ENCODE measurements at regions not wholly inside any gene's neighbourhood (a gene's known extent, or its start where the extent isn't known, plus 50 kb on each side); places are given as distances from the start of the nearest gene placed in this dataset.
A peak's percentile ranks its signal among the peaks of the same experiment; 100 is the strongest.

DNA sequence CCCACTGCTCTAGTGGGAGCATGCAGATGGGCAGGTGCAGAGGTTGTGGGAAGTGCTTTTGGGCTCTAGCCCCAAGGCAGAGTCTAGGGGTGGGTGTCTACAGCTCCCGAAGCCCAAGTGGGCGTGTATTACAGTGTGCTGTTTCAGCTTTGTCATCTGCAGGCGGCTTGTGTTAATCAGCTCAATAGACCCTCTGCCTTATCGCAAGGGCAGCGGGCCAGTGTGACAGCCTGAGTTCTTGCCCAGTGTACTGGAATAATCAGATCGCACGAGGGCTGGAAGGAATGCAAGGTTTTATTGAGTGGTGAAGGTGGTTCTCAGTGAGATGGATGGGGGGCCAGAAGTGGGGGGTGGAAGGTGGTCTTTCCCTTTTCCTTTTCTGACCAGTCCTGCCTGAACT lies 529.4 kb upstream of the AMOT start:
- Histone ChIP-seq H3K27me3 (ENCODE audit: insufficient read depth) (no peaks in the 10 kb centered on the region), H3K4me2 (no peak overlapping the region), H3K4me1 (ENCODE audit: insufficient read depth) (no peaks in the 10 kb centered on the region), H3K36me3 (ENCODE audit: insufficient read depth) (no peaks in the 10 kb centered on the region), H2AFZ (no peak overlapping the region), H4K20me1 (replicated peaks; ENCODE audit: insufficient read depth) (no peaks in the 10 kb centered on the region), H3K79me2 (replicated peaks; ENCODE audit: insufficient read depth) (no peaks in the 10 kb centered on the region), H3K27ac (ENCODE audit: low read depth) (no peak overlapping the region), H3K4me3 (no peak overlapping the region), H3K9me2 (ENCODE audit: insufficient read depth) (no peaks in the 10 kb centered on the region), H3F3A (replicated peaks; ENCODE audit: low read depth) (no peaks in the 10 kb centered on the region)
- Mint-ChIP-seq H3K9me3 (peaks cover 6% of the 10 kb centered on the region; the same call in 2 of the 3 replicates), H3K27me3 (ENCODE audit: insufficient read depth, low read depth, poor library complexity) (no peaks in the 10 kb centered on the region), H3K4me1 (no peaks in the 10 kb centered on the region), H3K4me3 (no peak overlapping the region), H3K36me3 (ENCODE audit: low read depth) (peaks cover 2% of the 10 kb centered on the region; the same call in 1 of the 3 replicates), H3K27ac (no peak overlapping the region)
- ATAC-seq (no peak), DNase-seq (ENCODE audit: low spot score) (peak; percentile 2)
- TF ChIP-seq, protein P1, sequence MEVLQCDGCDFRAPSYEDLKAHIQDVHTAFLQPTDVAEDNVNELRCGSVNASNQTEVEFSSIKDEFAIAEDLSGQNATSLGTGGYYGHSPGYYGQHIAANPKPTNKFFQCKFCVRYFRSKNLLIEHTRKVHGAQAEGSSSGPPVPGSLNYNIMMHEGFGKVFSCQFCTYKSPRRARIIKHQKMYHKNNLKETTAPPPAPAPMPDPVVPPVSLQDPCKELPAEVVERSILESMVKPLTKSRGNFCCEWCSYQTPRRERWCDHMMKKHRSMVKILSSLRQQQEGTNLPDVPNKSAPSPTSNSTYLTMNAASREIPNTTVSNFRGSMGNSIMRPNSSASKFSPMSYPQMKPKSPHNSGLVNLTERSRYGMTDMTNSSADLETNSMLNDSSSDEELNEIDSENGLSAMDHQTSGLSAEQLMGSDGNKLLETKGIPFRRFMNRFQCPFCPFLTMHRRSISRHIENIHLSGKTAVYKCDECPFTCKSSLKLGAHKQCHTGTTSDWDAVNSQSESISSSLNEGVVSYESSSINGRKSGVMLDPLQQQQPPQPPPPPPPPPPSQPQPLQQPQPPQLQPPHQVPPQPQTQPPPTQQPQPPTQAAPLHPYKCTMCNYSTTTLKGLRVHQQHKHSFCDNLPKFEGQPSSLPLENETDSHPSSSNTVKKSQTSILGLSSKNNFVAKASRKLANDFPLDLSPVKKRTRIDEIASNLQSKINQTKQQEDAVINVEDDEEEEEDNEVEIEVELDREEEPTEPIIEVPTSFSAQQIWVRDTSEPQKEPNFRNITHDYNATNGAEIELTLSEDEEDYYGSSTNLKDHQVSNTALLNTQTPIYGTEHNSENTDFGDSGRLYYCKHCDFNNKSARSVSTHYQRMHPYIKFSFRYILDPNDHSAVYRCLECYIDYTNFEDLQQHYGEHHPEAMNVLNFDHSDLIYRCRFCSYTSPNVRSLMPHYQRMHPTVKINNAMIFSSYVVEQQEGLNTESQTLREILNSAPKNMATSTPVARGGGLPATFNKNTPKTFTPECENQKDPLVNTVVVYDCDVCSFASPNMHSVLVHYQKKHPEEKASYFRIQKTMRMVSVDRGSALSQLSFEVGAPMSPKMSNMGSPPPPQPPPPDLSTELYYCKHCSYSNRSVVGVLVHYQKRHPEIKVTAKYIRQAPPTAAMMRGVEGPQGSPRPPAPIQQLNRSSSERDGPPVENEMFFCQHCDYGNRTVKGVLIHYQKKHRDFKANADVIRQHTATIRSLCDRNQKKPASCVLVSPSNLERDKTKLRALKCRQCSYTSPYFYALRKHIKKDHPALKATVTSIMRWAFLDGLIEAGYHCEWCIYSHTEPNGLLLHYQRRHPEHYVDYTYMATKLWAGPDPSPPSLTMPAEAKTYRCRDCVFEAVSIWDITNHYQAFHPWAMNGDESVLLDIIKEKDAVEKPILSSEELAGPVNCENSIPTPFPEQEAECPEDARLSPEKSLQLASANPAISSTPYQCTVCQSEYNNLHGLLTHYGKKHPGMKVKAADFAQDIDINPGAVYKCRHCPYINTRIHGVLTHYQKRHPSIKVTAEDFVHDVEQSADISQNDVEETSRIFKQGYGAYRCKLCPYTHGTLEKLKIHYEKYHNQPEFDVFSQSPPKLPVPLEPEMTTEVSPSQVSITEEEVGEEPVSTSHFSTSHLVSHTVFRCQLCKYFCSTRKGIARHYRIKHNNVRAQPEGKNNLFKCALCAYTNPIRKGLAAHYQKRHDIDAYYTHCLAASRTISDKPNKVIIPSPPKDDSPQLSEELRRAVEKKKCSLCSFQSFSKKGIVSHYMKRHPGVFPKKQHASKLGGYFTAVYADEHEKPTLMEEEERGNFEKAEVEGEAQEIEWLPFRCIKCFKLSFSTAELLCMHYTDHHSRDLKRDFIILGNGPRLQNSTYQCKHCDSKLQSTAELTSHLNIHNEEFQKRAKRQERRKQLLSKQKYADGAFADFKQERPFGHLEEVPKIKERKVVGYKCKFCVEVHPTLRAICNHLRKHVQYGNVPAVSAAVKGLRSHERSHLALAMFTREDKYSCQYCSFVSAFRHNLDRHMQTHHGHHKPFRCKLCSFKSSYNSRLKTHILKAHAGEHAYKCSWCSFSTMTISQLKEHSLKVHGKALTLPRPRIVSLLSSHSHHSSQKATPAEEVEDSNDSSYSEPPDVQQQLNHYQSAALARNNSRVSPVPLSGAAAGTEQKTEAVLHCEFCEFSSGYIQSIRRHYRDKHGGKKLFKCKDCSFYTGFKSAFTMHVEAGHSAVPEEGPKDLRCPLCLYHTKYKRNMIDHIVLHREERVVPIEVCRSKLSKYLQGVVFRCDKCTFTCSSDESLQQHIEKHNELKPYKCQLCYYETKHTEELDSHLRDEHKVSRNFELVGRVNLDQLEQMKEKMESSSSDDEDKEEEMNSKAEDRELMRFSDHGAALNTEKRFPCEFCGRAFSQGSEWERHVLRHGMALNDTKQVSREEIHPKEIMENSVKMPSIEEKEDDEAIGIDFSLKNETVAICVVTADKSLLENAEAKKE (CRISPR knock-in tag; IDR thresholded peaks at IDR 0.05), result no peak

DNA sequence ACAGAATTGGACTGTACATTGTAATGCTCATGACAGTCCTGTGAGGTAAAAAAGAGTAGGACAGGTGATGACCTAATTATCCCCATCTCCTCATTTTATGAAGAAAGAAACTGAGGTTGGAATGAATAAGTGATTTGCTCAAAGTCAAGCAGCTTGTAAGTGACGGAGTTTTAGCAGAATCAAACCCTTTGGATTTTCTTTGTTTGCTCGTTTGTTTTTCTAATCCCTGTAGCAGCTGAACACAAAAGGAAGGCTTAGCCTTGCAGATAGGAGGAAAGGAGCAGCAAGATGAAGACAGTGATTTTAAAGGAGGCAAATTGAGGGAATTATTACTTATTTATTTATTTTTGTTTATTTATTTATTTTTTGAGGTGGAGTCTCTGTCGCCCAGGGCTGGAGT lies 528.4 kb upstream of the AMOT start:
- no peak overlapping the region for H3K4me3 Mint-ChIP-seq
- no peaks in the 10 kb centered on the region for H3K4me1 Mint-ChIP-seq
- TF ChIP-seq JUNB (IDR thresholded peaks at IDR 0.05; ENCODE audit: unreplicated experiment) (no peak), EZH2 (IDR thresholded peaks at IDR 0.05; ENCODE audit: low read depth, unreplicated experiment) (no peak), POLR2AphosphoS5 (IDR thresholded peaks at IDR 0.05; ENCODE audit: low read depth) (no peak), EZH2phosphoT487 (IDR thresholded peaks at IDR 0.05; ENCODE audit: unreplicated experiment) (no peak), ZNF114 (CRISPR knock-in tag; IDR thresholded peaks at IDR 0.05) (no peak), ZNF331 (CRISPR knock-in tag; IDR thresholded peaks at IDR 0.05; ENCODE audit: low read depth) (no peak)
- TF ChIP-seq, protein P2, sequence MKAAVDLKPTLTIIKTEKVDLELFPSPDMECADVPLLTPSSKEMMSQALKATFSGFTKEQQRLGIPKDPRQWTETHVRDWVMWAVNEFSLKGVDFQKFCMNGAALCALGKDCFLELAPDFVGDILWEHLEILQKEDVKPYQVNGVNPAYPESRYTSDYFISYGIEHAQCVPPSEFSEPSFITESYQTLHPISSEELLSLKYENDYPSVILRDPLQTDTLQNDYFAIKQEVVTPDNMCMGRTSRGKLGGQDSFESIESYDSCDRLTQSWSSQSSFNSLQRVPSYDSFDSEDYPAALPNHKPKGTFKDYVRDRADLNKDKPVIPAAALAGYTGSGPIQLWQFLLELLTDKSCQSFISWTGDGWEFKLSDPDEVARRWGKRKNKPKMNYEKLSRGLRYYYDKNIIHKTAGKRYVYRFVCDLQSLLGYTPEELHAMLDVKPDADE (IDR thresholded peaks at IDR 0.05), result no peak
- TF ChIP-seq, protein P3, sequence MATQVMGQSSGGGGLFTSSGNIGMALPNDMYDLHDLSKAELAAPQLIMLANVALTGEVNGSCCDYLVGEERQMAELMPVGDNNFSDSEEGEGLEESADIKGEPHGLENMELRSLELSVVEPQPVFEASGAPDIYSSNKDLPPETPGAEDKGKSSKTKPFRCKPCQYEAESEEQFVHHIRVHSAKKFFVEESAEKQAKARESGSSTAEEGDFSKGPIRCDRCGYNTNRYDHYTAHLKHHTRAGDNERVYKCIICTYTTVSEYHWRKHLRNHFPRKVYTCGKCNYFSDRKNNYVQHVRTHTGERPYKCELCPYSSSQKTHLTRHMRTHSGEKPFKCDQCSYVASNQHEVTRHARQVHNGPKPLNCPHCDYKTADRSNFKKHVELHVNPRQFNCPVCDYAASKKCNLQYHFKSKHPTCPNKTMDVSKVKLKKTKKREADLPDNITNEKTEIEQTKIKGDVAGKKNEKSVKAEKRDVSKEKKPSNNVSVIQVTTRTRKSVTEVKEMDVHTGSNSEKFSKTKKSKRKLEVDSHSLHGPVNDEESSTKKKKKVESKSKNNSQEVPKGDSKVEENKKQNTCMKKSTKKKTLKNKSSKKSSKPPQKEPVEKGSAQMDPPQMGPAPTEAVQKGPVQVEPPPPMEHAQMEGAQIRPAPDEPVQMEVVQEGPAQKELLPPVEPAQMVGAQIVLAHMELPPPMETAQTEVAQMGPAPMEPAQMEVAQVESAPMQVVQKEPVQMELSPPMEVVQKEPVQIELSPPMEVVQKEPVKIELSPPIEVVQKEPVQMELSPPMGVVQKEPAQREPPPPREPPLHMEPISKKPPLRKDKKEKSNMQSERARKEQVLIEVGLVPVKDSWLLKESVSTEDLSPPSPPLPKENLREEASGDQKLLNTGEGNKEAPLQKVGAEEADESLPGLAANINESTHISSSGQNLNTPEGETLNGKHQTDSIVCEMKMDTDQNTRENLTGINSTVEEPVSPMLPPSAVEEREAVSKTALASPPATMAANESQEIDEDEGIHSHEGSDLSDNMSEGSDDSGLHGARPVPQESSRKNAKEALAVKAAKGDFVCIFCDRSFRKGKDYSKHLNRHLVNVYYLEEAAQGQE (IDR thresholded peaks at IDR 0.05; ENCODE audit: unreplicated experiment), result no peak

More for the DNA sequence above, 528.4 kb upstream of the AMOT start:
- peak; percentile 0 for DNase-seq (ENCODE audit: low spot score)
- no peaks in the 10 kb centered on the region for H4K20me1 ChIP-seq (replicated peaks; ENCODE audit: insufficient read depth)
- peaks cover 7% of the 10 kb centered on the region; the same call in 2 of the 3 replicates for H3K9me3 Mint-ChIP-seq
- H3K79me2 ChIP-seq (replicated peaks; ENCODE audit: insufficient read depth), result no peaks in the 10 kb centered on the region
- no peaks in the 10 kb centered on the region for H3K4me1 ChIP-seq (ENCODE audit: insufficient read depth)
- H3K27me3 Mint-ChIP-seq (ENCODE audit: insufficient read depth, low read depth, poor library complexity), result no peaks in the 10 kb centered on the region
- H3K36me3 ChIP-seq (ENCODE audit: insufficient read depth), result no peaks in the 10 kb centered on the region
- no peak overlapping the region for H3K4me2 ChIP-seq
- no peak for ATAC-seq
- H3F3A ChIP-seq (replicated peaks; ENCODE audit: low read depth), result no peaks in the 10 kb centered on the region
- no peak overlapping the region for H3K27ac ChIP-seq (ENCODE audit: low read depth)
- H2AFZ ChIP-seq, result no peak overlapping the region
- H3K4me3 ChIP-seq, result no peak overlapping the region
- H3K9me2 ChIP-seq (ENCODE audit: insufficient read depth), result no peaks in the 10 kb centered on the region
- H3K27me3 ChIP-seq (ENCODE audit: insufficient read depth), result no peaks in the 10 kb centered on the region
- H3K27ac Mint-ChIP-seq, result no peak overlapping the region
- H3K36me3 Mint-ChIP-seq (ENCODE audit: low read depth), result peaks cover 2% of the 10 kb centered on the region; the same call in 1 of the 3 replicates

Data from GM23338 (cell line).